HG02981 (cell line): ENCODE measurements at regions not wholly inside any gene's neighbourhood (a gene's known extent, or its start where the extent isn't known, plus 50 kb on each side); places are given as distances from the start of the nearest gene placed in this dataset.

Experiments
- ATAC-seq: cut with Tn5 transposase; IDR thresholded peaks from one replicate; pipeline ENCODE4 v1.9.1; 2021; ENCODE audit warnings: mild to moderate bottlenecking, moderate library complexity; ENCODE audit not compliant: unreplicated experiment

- ATAC-seq, result no peak
Observed at GRCh38 chr18:25875551-25876240, 214.7 kb downstream of the SS18 start.

DNA sequence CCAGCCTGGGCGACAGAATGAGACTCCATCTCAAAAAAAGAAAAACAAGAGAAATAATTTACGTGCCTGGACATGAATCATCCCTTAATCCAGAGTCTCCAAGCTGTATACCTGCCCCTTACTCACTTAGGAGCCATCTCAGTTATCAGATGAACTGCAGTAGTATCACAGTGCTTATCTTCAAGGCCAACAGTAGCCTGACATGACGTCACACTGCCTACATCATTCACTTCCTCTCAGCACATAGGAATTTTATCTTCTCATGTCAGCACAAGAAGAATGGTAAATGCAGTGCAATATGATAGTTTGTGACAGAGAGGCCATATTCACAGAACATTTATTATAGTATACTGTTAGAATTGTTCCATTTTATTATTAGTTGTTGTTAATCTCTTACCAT, 216.6 kb downstream of the SS18 start:
- no peak for ATAC-seq

- no peak for ATAC-seq
Observed at GRCh38 chr18:25866331-25866730, 224.1 kb downstream of the SS18 start.

- ATAC-seq, result no peak
Observed at GRCh38 chr18:25862881-25863600, 227.4 kb downstream of the SS18 start.

GRCh38 chr18:25853691-25854433, 236.6 kb downstream of the SS18 start:
- no peak for ATAC-seq

GRCh38 chr18:25843791-25844190, 246.6 kb downstream of the SS18 start:
- no peak for ATAC-seq

DNA sequence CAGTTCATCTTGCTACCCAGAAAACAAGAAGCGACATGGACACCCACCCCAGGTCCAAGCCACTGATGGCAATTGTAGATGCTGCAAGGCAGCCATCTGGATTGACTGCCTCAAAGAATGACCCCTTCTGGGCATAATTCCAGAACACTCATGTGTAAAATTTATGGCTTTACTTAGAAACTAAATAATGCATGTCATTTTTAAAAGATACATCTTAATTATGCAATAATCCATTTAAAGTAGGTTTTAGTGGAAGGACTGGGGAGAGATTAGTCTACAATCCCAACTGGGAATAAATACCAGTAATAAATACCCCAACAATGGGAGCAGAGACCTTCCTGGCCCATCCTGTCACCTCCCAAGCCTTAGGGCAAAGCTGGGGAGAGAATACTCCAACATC, 247.7 kb downstream of the SS18 start:
- no peak for ATAC-seq

DNA sequence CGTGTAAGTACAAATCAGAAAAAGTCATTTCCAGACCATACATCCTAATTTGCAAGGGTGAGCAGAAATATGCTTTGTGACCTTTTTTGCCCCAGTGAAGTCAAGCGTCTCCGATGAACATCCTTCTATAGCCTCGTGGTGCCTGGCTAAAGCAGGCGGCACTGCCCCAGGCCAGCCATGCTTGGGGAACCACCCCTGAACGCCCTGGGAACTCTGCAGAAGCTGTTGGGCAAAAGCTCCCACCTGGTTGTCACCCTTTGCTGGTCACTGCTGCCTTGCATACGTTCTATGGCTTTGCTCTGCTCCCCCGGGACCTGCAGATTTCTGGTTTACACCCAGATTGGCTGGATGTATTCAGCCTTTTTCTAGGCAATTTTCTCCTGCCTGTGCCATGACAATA, 256.4 kb downstream of the SS18 start:
- ATAC-seq, result no peak

- peak; percentile 78 for ATAC-seq
Observed at GRCh38 chr18:25832001-25832604, 258.3 kb downstream of the SS18 start.

- no peak for ATAC-seq
Observed at GRCh38 chr18:25831301-25831701, 259.1 kb downstream of the SS18 start.

- ATAC-seq, result no peak
Observed at GRCh38 chr18:25830787-25831186, 259.6 kb downstream of the SS18 start.

GRCh38 chr18:25827961-25828561, 262.4 kb downstream of the SS18 start:
- no peak for ATAC-seq

GRCh38 chr18:25827228-25827627, 263.2 kb downstream of the SS18 start:
- ATAC-seq, result no peak

DNA sequence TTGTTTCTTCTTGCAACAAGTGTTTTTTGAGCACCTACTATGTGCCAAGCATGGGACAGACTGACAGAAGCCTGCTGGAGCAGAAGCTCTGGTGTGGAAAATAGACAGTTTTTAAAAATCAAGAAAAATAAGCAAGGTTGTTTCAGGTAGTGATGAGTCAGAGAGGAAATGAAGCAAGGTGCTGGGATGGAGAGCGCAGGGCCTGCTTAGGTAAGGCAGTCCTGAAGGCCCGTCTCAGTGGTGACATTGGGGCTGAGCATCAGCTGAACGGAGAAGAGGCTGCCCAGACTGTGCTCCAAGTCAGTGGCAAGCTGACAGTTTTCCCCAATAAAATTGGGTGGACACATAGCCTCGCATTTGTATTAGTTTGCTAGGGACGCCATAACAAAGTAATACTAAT, 263.6 kb downstream of the SS18 start:
- no peak for ATAC-seq

DNA sequence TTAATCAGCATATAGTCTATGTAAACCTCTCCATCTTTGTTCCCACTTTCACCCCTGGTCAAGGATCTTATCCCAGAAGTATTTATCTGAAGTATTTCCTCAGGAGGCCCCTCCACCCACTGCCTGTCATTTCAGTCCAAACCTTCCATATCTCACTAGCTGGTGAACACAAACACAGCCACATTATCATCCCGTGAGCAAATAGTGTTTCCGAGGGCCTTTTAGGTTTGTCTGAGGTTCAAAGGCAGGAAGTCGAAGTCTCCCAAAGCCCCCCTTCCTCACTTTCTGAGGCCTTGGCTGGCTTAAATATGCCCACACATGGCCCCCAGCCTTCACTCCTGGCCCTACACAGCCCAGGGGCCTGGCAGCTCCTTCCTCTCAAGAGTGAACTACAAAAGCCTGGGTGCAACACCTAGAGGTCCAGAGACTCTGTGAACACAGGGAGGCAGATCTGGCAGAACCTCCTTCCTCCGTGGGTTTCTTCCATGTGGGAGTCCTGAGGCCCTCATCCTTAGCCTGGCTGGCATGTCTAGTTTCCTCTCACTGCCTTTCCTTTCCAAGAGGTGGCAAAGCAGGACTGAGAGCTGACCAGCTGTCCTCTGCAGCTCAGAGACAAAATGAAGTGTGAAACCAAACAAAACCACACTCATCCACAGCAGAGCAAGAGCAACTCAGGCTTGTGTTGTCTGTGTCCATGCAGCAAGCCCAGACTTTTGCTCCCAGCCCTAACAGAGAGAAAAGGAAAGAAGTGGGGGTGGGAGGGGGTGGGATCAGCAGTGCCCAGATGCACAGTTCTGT, 264.2 kb downstream of the SS18 start:
- no peak for ATAC-seq

DNA sequence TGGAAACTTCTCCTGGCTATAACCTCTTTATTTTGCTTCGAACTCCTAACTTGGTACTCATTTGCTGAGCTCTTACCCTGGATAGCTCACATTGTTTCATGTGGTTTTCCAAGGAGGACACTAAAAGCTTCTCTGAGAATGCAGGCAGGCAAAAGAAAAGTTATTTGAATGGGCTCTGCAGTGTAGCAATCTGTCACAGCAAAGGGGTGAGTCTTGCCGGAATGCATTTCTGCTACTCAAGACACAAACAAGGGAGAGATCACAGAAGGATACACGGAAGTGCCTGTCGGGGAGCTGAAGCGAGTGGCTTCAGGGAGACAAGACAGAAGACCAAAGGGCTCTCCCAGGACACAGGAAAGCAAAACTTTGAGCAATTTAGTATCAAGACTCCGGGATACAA, 265.4 kb downstream of the SS18 start:
- ATAC-seq, result no peak

GRCh38 chr18:25819746-25820363, 270.6 kb downstream of the SS18 start:
- ATAC-seq, result no peak

GRCh38 chr18:25818505-25818904, 271.9 kb downstream of the SS18 start:
- ATAC-seq, result no peak

- ATAC-seq, result no peak
Observed at GRCh38 chr18:25817546-25818237, 272.7 kb downstream of the SS18 start.
